ENCODE measurements at regions not wholly inside any gene's neighbourhood (a gene's known extent, or its start where the extent isn't known, plus 50 kb on each side); places are given as distances from the start of the nearest gene placed in this dataset.

DNA sequence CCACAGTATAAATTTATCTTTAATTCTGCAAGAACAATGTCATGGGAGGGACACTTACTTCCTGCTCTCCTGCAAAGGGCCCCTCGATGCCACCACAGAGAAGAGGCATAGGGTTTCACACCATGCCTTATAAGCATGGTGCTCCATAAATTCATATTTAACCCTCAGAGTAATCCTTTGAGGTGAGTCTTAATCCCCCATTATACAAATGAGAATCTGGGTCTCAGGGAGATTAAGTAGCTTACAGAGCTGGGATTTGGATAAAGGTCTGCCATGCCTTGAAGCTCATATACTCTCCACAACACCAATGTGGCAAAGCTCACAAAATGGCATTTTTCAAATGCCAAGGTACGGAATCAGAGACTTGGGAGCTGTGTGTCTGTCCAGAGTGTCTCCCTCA, 268.5 kb upstream of the CCL2 start:
- TF ChIP-seq, protein P1, sequence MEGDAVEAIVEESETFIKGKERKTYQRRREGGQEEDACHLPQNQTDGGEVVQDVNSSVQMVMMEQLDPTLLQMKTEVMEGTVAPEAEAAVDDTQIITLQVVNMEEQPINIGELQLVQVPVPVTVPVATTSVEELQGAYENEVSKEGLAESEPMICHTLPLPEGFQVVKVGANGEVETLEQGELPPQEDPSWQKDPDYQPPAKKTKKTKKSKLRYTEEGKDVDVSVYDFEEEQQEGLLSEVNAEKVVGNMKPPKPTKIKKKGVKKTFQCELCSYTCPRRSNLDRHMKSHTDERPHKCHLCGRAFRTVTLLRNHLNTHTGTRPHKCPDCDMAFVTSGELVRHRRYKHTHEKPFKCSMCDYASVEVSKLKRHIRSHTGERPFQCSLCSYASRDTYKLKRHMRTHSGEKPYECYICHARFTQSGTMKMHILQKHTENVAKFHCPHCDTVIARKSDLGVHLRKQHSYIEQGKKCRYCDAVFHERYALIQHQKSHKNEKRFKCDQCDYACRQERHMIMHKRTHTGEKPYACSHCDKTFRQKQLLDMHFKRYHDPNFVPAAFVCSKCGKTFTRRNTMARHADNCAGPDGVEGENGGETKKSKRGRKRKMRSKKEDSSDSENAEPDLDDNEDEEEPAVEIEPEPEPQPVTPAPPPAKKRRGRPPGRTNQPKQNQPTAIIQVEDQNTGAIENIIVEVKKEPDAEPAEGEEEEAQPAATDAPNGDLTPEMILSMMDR (IDR thresholded peaks at IDR 0.05), result no peak
- TF ChIP-seq POLR2A (IDR thresholded peaks at IDR 0.05), result no peak

All from esophagus squamous epithelium (tissue), 4 donors.